Stimulated activated CD4-positive, alpha-beta T cell treated with anti-CD3 and anti-CD28 coated beads, TNF-alpha, amount 100 ng/mL, for 24 hours (primary cell): ENCODE measurements at regions not wholly inside any gene's neighbourhood (a gene's known extent, or its start where the extent isn't known, plus 50 kb on each side); places are given as distances from the start of the nearest gene placed in this dataset.
A peak's percentile ranks its signal among the peaks of the same experiment; 100 is the strongest.

Source experiments
- DNase-seq, 3 experiments: peaks; one replicate each; pipeline ENCODE4 v3.0.0-alpha.2; 2020; ENCODE audit warnings: low read depth in 3 of 3

DNA sequence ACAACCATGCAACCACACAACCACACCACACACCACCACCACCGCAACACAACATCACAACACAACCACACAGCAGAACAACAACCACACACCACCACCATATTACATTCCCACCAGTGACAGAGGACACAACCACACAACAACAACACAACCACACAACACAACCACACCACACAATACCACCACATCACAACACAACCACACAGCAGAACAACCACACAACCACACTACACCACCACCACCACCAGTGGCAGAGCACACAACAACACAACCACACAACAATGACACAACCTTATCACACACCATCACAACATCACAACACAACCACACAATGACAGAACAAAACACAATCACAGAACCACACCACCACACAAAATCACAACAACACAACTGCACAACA is 313.0 kb upstream of the MYT1L start:
- DNase-seq, result no peak

DNA sequence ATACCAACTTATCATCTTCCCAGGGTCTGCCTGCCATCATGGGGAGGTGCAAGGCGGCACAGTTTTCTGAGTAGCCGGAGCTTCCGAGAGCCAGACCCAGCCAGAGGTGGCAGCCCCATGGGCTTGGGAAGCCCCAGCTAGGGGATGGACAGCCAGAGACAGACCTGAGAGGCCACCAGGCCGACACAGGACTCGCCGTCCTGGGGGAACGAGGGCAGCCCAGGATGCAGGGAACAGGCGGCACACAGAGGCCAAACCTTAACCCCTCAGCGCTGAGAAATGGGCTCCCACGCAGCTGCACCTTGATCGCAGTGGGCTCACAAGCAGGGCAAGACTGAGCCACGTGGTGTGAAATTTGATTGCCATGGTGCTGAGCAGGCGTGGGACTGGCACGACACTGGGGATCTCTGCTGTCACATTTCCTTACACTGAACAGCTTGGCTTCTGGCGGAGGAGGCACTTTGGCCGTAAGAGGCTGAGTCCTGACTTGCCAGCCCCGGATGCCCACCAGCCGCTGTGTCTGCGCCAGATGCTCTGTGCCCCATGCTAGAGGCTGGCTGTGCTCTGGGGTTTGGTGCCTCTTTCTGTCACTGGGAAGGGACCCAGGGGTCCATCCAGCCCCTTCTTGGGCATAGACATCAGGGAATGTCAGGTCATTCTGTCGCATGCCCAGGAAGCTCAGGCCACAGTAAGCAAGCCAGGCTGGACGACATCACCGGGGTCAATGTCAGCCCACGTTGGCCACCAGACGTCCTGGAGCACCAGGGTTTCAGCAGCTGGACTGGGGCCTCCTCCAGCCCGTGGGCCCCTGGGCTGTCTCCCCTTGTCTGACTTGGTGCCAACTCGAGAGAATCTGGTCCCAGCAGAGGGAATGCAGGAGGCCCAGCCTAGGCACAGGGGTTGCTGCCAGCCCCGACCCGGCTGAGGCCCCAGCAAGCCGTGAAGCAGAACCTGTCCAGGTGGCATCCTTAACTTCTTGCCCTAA is 312.1 kb upstream of the MYT1L start:
- DNase-seq, result no peak

DNA sequence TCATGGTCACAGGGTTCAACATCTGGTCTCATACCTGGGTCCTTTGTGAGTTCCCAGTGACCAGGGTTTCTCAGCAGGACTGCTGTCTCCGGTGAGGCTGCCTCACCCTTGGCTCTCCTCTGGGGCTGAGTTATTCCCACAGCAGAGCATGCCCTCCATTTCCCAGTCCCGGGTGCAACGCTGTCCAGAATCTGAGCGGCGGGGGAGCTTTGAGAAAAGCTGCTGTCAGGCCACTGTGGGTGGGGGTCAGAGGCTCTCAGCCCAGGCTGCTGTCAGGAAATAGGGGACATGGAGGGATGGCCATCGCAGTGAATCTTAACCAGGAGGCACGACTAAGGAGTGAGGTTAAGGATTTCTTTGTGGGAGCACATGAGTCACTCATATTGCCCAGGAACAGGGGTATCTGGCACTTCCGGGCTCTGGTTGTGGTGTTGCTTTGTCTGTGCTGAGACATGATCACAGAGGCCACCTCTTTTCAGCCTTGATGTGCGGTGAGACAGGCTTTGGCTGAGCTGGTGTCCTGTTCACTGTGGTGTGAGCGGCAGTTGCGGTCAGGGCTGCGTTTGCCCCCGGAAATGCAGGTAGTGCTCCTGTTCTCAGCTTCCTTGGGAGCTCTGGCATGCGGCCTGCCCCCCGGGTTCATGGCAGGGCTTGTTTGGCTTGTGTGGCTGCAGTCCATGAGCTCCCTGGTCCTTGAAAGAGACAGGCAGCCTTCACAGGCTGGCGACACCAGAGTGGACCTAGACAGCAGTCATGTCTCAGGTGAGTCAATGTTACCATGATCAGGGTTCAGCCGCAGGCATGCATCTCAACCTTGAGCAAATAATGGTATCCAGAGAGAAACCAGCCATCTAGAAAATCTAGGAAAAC is 310.7 kb upstream of the MYT1L start:
- DNase-seq, result no peak

DNA sequence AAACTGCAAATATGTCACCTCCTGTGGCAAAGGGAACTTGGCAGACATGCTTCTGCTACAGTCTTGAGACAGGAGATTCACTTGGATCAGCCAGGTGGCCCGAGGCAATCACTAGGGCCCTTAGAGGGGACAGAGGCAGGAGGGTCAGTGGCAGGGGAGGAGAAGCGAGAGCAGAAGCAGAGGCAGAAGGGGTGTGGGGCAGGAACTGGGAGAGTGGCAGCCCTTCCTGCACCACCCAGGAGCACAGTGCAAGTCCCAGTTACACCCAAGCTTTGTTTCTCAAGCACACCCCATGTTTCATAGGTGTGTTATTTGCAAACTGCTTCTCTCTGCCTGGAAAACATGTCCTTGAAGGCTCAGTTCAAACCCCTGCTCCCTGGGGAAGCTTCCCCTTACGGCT is 309.7 kb upstream of the MYT1L start:
- DNase-seq, result no peak

DNA sequence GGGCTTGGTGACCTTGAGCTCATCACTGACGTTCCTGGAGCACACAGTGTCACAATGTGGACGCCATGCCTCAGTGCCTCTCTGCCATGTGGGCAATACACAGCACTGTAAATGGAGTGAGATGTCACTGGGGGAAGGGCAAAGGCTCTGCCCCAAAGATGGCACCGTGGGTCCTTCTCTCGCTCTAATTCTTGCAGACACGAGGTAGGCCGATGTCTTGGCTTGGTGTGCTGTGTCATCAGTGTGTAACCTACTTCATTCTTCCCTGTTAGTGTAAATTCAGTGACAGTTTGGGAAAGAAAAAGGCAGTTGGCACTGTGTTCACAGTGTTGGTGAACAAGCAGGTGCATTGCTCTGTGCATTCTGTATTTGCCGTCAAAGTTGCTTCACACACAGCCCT is 309.3 kb upstream of the MYT1L start:
- no peak for DNase-seq

DNA sequence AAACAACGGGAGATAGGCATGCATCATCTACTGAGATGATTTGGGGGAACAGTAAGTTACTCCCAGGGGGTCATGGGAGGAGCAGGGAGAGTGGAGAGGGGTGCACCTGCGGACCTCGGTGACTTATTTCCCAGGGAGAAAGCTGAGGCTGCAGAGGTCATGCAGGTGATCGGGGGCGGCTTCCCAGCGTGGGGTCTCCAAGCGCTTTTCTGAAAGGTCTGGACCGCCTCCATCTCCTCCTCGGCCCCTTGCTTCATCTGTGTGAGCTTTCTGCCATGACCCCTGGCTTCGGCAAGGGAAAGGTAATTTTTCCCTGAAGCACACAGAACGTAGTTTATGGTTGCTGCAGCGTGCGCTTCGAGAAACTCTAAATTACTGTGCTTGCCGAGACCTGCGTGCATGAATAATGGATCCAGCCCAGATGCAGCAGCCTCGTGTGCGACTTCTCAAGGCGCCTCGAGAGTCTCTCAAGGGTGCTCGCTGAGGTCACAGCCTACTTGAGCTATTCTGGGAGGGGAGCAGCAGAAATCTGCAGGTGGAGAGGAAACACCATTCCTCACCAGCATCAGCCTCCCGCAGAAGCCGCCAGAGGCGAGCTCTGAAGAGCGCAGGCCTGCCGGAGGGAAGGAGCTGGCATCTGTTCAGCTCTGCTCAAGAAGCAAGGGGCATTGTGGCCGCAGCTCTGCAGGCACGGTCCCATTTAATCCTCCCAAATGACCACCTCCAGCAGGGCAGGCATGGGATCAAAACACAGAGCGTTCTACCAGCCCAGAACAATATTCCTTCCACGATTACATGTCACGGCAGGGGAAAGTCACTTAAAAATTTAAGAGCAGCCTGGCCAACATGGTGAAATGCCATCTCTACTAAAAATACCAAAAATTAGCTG is 308.4 kb upstream of the MYT1L start:
- no peak for DNase-seq

DNA sequence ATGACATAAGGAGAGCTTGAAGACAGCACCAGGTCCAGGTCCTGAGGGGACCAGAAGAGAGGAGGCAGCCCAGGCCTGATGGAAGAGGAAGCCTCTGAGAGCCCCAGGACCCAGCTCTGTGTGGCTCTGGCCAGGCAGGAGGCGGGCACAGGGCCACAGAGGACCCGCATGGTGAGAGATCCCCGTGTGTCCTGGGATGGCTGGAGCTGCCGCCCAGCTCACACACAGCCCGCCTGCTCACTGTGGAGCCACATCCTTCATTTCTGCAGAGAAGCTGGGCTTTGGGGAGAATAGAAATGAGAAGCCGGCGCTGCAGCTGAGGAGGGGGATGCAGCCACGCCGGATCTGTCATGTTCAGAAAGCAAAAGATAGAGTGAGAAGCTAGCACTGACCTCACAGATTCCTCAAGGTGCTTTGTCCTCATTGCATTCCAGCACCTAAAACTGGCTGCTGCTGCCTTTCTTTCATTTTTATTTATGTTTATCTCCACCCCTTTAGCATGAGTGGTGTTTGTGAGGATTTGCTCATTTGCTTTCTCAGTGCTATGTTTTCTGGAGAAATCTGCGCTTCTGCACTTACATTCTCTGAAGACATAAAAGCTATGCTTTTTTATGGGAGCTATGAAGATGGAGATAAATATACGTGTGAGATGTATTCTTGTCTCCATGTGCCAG is 307.6 kb upstream of the MYT1L start:
- DNase-seq, result no peak

DNA sequence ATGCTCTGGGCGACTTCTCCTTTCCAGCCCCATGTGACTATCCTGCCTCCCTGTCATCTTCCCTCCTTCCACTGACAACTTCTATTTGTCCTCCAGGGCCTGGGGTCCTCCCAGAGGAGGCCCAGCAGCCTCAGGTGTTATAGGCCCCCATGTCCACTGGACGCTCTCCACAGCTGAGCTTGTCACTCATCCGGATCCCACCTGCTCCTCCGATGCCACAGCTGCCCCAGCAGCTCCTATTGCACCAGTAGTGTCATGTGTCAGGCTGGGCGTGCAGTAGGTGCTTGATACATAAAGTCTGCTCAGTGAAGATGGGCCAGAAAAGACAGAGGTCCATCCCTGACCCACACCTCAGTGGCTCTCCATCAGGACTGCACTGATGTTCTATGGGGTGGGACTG is 305.7 kb upstream of the MYT1L start:
- DNase-seq, result no peak

DNA sequence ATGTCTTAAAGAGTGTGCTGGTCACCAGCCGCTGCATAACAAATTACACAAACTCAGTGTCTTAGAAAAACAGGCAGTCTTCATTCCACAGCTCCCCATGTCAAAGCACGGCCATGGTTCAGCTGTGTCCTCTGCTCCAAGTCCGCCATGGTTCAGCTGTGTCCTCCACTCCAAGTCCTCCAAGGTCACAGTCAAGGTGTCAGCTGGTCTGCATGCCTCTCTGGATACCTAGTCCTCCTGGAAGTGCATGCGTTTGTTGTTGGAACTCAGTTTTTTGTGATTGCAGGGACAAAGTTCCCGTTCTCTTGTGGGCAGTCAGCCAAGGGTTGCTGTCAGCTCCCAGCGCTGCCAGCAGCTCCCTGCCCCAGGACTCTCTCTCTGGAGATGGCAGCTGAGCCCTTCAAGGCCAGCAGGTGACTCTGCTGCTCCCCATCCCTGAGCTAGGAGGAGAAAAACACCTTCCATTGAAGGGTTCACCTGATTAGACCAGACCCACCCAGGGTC is 304.0 kb upstream of the MYT1L start:
- no peak for DNase-seq

DNA sequence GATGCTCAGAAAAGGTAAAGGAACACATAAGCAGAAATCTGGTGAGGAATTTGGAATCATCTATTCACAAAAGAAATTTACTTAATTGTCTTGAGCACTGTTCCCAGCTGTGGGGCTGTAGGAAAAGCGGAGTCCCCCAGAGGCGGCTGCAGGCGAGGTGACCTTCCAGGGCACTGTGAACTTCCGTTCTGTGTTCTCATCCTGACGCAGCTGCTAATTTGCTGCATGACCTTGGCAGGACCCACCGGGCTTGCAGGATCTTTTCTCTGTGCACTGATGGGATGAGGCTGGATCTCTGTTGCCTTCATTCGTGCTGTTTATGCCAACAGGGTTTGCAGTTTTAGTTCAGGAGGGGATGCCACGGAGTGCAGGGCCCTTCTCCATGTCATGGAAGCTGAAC is 301.9 kb upstream of the MYT1L start:
- no peak for DNase-seq

DNA sequence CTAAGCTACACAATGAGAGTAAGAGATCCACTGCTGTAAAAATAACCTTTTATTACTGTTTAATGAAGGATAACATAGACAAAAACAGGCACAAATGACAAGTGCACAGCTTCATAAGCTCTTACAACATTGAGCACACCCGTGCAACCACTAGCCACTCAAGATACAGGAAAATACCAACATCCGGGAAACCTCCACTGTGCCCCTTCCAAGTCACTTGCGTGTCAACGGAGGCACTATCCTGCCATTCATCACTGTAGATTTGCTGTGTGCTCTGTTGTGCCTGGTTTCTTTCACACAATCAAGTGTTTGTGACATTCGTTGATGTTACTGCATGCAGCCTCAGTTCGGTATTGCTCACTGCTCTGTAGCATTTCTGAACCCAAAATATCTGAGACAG is 292.9 kb upstream of the MYT1L start:
- no peak for DNase-seq

DNA sequence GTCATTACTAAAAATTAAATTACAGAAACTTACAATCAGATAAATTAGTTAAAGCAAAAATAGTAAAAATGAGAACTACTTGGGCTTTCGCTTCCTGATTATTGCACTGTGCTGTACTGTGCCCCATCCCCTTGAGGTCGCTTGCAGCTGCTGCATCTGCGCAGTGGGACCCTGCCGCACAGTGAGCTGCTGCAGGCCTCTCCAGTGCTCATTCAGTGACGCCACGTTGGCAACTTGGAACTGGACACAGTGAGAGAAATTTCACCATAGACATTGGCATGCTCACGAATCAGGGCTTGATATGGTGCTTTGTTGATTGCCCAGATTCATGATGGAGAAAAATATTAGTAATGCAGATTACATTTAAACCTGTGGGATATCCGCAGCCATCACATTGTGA is 290.8 kb upstream of the MYT1L start:
- DNase-seq, result no peak

DNA sequence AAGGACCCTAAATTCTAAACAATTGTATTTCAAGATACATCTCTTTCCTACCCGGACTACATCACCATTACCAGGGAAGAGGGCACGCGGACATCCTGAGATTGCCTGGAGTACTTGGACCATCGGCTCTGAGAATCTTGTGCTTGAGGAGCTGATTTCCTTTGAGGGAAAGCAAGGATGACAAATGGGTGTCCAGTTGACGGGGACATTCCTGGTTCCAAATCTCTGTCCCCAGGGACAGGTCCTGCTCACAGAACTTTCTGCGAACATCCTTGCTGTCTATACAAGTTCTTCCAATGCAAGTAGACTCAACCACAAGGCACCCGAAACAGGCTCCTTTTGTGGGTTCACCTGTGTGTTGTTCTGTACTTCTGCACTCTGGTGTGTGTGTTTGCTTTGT is 289.5 kb upstream of the MYT1L start:
- DNase-seq, result no peak

DNA sequence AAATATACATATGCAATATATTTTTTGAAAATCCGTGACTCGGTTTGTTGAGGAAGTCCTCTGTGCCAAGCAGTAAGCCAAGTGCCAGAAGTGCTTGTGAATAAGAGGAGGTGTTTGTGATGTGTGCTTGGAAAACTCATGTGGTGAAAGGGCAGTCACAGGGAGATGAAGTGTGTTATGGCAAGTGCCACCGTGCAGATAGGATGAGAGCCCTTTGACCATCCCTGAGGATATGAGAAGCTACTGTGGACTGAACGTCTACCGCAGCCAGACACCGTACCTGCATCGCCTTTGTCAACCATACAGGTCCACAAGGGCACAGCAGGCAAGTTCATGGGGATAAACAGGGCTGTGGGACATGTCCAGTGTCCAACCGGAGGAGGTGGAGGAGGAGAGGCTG is 288.9 kb upstream of the MYT1L start:
- no peak for DNase-seq

DNA sequence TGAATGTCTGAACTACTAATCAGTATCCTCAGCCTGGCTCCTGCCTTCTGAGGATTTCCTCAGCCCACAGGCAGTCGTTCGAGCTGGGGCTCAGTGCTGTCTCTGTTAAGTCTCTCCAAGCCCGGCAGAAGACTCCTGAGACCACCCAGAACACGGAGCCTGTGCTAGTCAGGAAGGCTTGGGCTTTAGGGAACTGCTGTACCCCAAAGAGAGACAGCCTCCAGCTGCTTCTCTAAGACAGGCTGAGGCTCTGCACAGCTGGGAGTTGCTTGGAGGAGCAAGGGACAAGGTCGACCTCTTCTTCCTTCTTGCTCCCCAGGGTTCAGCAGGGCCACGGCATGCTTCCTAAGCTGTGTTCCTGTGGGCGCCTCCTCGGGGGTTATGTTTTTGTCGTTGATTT is 283.4 kb upstream of the MYT1L start:
- DNase-seq, result no peak

DNA sequence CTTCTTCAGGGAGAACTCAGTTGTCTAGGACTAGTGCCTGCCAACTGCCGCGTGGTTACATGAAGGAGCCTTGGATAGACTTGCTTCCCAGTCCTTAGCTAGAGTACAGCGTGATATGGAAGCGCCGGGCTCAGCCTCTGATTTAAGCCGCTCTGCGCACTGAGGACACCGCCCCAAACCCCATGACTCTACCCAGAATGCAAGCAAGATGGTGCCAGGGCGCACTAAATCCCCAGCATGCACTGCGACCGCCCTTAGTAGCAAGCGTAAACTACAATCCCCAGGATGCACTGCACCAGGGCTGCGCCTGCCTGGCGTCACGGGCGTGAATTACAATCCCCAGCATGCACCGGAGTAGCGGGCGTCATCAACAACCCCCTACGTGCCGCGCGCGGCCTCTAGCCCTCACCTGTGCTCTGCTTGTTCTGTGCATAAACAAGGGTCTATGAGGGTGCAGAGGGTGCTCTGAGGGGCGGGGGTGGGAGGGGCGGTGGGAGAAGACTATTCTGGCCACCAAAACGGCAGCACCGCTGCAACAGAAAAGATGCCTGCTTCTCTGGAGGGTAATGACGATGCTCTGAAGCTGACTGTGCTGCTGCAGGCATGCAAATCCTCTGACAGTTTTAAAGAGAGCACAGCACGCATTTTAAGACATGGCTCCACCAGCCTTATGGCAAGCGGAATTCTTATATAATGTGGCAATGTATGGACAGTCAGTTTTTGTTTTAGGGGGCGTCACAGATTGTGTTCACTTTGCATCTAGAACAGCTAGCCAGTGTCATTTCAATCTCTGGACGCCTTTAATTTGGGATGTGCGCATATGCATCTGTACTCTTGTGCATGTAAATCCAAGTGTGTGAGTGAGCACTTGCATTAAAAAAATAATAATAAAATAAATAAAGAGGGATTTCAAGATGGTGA is 282.5 kb upstream of the MYT1L start:
- DNase-seq, result peak; percentile 73 to 87 (median 75)

DNA sequence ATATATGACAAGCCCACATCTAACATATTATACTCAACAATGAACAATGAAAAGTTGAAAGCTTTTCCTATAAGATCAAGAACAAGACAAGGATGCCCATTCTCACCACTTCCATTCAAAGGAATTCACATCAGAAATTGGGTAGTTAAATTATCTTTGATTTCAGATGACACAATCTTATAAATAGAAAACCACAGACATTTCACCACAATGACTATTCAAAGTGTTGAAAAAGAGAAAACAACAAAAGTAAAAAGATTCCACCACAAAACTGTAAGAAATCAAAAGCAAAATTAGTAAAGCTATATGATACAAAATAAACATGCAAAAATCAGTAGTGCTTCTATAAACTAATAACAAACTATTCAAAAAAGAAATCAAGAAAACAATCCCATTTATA is 279.7 kb upstream of the MYT1L start:
- no peak for DNase-seq

DNA sequence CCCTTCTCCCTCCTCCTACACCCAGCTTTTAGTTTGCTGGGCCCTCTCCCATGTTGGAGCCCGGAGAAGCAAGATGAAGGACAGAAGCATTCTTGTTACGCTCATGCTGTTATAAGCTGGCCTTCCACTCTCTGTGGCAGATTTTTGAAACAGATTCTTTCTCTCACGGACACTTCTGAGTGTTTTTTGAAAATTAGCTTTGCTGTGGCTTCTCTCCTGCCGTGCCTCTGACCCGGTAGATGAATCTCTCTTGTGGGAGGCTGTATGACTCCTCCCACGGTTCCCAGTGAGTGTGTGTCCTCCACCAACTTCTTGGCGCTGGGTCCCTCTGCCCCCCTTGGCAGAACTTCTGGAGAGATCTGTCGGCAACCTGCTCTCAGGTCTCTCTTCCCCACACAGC is 269.3 kb upstream of the MYT1L start:
- DNase-seq, result no peak

DNA sequence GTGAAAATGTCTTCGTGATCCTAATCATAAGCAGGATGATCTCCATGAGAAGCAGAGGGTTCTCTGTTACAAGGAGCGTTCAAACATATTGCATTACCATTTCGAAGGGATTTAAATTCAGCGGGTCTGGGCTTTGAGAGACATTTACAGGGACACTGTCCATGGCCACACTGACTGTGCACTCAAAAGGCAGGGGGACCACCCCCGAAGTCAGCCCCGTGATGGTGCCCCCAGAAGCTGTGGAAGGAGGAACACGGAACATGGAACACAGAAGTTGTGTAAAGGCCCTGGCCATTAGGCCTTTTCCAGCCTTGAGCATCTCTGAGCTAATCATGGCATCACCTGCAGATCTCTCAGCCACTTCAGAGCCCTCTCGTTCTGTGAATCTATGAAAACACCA is 268.4 kb upstream of the MYT1L start:
- DNase-seq, result no peak

DNA sequence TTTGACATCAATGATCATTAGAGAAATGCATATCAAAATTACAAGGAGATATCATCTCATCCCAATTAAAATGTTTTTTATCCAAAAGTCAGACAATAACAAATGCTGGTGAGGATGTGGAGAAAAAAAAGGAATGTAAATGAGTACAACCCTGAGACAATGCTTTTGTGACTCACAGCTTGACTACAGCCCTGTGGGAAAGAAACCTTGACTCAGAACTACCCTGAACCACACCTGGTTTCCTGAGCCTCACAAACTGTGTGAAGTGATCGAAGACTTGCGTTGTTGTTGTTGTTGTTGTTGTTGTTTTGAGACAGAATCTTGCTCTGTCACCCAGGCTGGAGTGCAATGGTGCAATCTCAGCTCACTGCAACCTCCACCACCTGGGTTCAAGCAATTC is 266.6 kb upstream of the MYT1L start:
- no peak for DNase-seq
